ENCODE measurements at regions not wholly inside any gene's neighbourhood (a gene's known extent, or its start where the extent isn't known, plus 50 kb on each side); places are given as distances from the start of the nearest gene placed in this dataset.

DNA sequence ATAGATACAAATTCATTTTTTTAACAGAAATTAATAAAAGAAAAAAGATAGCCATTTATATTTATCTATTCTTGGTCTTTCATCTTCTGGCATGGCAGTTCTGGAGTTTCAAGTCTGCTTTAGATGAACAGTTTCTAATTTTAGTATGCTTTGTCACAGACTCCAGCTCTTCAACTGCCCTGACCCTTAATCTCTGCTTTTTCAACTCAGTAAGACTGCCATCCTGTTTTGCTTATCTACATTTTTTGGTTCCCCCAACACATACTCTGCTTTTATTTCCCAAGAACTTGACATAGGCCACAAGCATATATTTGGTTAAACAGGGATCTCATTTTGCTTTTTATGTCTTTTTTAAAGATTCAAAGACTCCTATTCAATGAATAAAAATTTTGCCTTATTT lies 309.3 kb upstream of the KCND2 start:
- TF ChIP-seq, protein P1, sequence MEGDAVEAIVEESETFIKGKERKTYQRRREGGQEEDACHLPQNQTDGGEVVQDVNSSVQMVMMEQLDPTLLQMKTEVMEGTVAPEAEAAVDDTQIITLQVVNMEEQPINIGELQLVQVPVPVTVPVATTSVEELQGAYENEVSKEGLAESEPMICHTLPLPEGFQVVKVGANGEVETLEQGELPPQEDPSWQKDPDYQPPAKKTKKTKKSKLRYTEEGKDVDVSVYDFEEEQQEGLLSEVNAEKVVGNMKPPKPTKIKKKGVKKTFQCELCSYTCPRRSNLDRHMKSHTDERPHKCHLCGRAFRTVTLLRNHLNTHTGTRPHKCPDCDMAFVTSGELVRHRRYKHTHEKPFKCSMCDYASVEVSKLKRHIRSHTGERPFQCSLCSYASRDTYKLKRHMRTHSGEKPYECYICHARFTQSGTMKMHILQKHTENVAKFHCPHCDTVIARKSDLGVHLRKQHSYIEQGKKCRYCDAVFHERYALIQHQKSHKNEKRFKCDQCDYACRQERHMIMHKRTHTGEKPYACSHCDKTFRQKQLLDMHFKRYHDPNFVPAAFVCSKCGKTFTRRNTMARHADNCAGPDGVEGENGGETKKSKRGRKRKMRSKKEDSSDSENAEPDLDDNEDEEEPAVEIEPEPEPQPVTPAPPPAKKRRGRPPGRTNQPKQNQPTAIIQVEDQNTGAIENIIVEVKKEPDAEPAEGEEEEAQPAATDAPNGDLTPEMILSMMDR (IDR thresholded peaks at IDR 0.05): no peak
- TF ChIP-seq POLR2A (IDR thresholded peaks at IDR 0.05): no peak
